GM12878 (cell line): ENCODE measurements at regions not wholly inside any gene's neighbourhood (a gene's known extent, or its start where the extent isn't known, plus 50 kb on each side); places are given as distances from the start of the nearest gene placed in this dataset.

ENCODE experiments used
- ATAC-seq: fragments of 200-7000 bp; cut with Tn5 transposase; 3 replicates; pipeline ENCODE4 v1.9.1; 2020; ENCODE audit warnings: mild to moderate bottlenecking, moderate library complexity
- BruUV-seq: library from RNA; stranded (reverse); fragments of 400-500 nt; replicated peaks from 2 replicates; lab custom pipeline; 2021; lab: Mats Ljungman, UMichigan
- CTCF ChIA-PET: fragments of 300-600 bp; sonication (Branson Sonifier 250); formaldehyde crosslinking; extraction: SDS; loops from one replicate; lab custom pipeline; 2021; ENCODE audit warnings: inconsistent platforms; lab: Yijun Ruan, JAX
- POLR2A ChIA-PET: fragments of 350-600 bp; formaldehyde crosslinking; extraction: SDS; loops from one replicate; lab custom pipeline; 2021; ENCODE audit warnings: inconsistent platforms; lab: Charles Lee
- RAD21 ChIA-PET: fragments of 300-600 bp; sonication (Branson Sonifier 250); formaldehyde crosslinking; loops from one replicate; lab custom pipeline; 2023; ENCODE audit warnings: antibody characterized with exemption; ENCODE audit not compliant: unreplicated experiment; lab: Charles Lee
- SMC1A ChIA-PET: fragments of 300-600 bp; sonication (Branson Sonifier 250); formaldehyde crosslinking; loops from one replicate; lab custom pipeline; 2023; ENCODE audit not compliant: unreplicated experiment, uncharacterized antibody; lab: Charles Lee
- DNase-seq: peaks from one replicate; pipeline ENCODE4 v3.0.0-alpha.2; 2011; ENCODE audit warnings: low read depth, low spot score
- FAIRE-seq: peaks from 3 replicates; lab custom pipeline; 2011; peaks lifted over from hg19 to GRCh38; lab: Jason Lieb, UNC
- H2AFZ ChIP-seq: 2 replicates; pipeline ENCODE4 v1.6.0; 2011; ENCODE audit warnings: low read depth, low read length, control low read depth; ENCODE audit not compliant: control insufficient read depth
- H3K27ac ChIP-seq: 2 replicates; pipeline ENCODE4 v1.5.1; 2011; ENCODE audit warnings: control low read depth; ENCODE audit not compliant: control insufficient read depth, insufficient read depth
- H3K27me3 ChIP-seq, 2 experiments: replicated peaks in 1 of 2; 2 replicates each; pipeline versions ENCODE4 v1.6.0 to v1.6.1; 2011; ENCODE audit warnings: low read length in 1 of 2; ENCODE audit not compliant: control insufficient read depth in 2 of 2, insufficient read depth in 2 of 2
- H3K36me3 ChIP-seq, 2 experiments: 2 replicates each; pipeline ENCODE4 v1.5.1; 2011; ENCODE audit warnings: low read length in 1 of 2; ENCODE audit not compliant: control insufficient read depth in 2 of 2, insufficient read depth in 2 of 2
- H3K4me1 ChIP-seq: 2 replicates; pipeline ENCODE4 v1.6.1; 2011; ENCODE audit warnings: mild to moderate bottlenecking, low read length, moderate library complexity, mixed read lengths; ENCODE audit not compliant: control insufficient read depth, insufficient read depth
- H3K4me2 ChIP-seq: 2 replicates; pipeline ENCODE4 v1.6.0; 2011; ENCODE audit warnings: control low read depth; ENCODE audit not compliant: control insufficient read depth, insufficient read depth
- H3K4me3 ChIP-seq: fragments of 200-600 bp; sonication (generic); 2 replicates; pipeline ENCODE4 v1.5.1; 2016
- H3K79me2 ChIP-seq: 2 replicates; pipeline ENCODE4 v1.6.0; 2011; ENCODE audit warnings: low read length; ENCODE audit not compliant: control insufficient read depth, insufficient read depth
- H3K9ac ChIP-seq: 2 replicates; pipeline ENCODE4 v1.8.0; 2011; ENCODE audit warnings: low read length, control low read depth, mixed read lengths; ENCODE audit not compliant: control insufficient read depth, insufficient read depth
- H3K9me3 ChIP-seq: replicated peaks from 3 replicates; pipeline ENCODE4 v1.5.1; 2011; ENCODE audit warnings: mild to moderate bottlenecking, low read length; ENCODE audit not compliant: control insufficient read depth, insufficient read depth
- H4K20me1 ChIP-seq: 2 replicates; pipeline ENCODE4 v1.6.0; 2011; ENCODE audit not compliant: control insufficient read depth, insufficient read depth
- CHD1 ChIP-seq: IDR thresholded peaks from 2 replicates; pipeline ENCODE4 v1.6.1; 2012; ENCODE audit warnings: low read depth, low read length, improper control_type of control experiment
- EP300 ChIP-seq, 2 experiments: fragments of 150-350 bp in 1 of 2; IDR thresholded peaks; 2 replicates each; pipeline ENCODE4 v1.6.1; 2011 to 2012; ENCODE audit warnings: low read depth in 2 of 2, low read length in 2 of 2, borderline replicate concordance in 1 of 2, improper control_type of control experiment in 1 of 2, inconsistent platforms in 1 of 2; ENCODE audit not compliant: control insufficient read depth in 1 of 2
- HSF1 ChIP-seq: fragments of 150-350 bp; IDR thresholded peaks from 2 replicates; pipeline ENCODE4 v1.6.1; 2014; ENCODE audit warnings: mild to moderate bottlenecking, low read depth, low read length
- MXI1 ChIP-seq: fragments of 150-350 bp; IDR thresholded peaks from 2 replicates; pipeline ENCODE4 v1.6.1; 2011; ENCODE audit warnings: low read depth, mild to moderate bottlenecking, inconsistent platforms, low read length, improper control_type of control experiment
- NBN ChIP-seq: fragments of 450-650 bp; IDR thresholded peaks from 2 replicates; pipeline ENCODE4 v1.6.1; 2016
- PBX3 ChIP-seq: IDR thresholded peaks from 2 replicates; pipeline ENCODE4 v1.6.1; 2011; ENCODE audit warnings: mild to moderate bottlenecking, low read depth, low read length, moderate library complexity; ENCODE audit not compliant: insufficient replicate concordance
- POLR2AphosphoS5 ChIP-seq: IDR thresholded peaks from 2 replicates; pipeline ENCODE4 v1.6.1; 2011; ENCODE audit warnings: mild to moderate bottlenecking, low read length, inconsistent platforms
- SKIL ChIP-seq: fragments of 450-650 bp; IDR thresholded peaks from 2 replicates; pipeline ENCODE4 v1.6.1; 2017; ENCODE audit warnings: mild to moderate bottlenecking, low read depth, inconsistent platforms; ENCODE audit not compliant: poor library complexity, severe bottlenecking
- SMAD5 ChIP-seq: IDR thresholded peaks from 2 replicates; pipeline ENCODE4 v1.6.1; 2016; ENCODE audit warnings: antibody characterized with exemption, low read depth
- ZNF217 ChIP-seq: fragments of 450-650 bp; IDR thresholded peaks from 2 replicates; pipeline ENCODE4 v1.6.1; 2017; ENCODE audit warnings: antibody characterized with exemption, mild to moderate bottlenecking
- ZNF592 ChIP-seq: fragments of 450-650 bp; IDR thresholded peaks from 2 replicates; pipeline ENCODE4 v1.6.1; 2017; ENCODE audit warnings: mild to moderate bottlenecking, moderate library complexity
- WGBS: methylation state at CpG from one replicate; pipeline ENCODE4 v1.1.6; 2016; ENCODE audit warnings: low lambda C conversion rate; ENCODE audit not compliant: insufficient replicate concordance, insufficient coverage; ENCODE audit errors: missing lambda C conversion rate; 5-methylcytosine and 5-hydroxymethylcytosine counted together
- in situ Hi-C: fragments of 300-500 bp; cut with MboI; formaldehyde crosslinking; loops from 9 replicates; pipeline ENCODE4 v1.14.3; 2018; ENCODE audit warnings: mixed read lengths
- intact Hi-C: fragments of 100-400 bp; cut with micrococcal nuclease; formaldehyde crosslinking; loops from one replicate; pipeline ENCODE4 v1.14.2; 2022; ENCODE audit not compliant: unreplicated experiment
- TF ChIP-seq, protein P1 (sequence below): fragments of 450-650 bp; IDR thresholded peaks from 2 replicates; pipeline ENCODE4 v1.6.1; 2018; ENCODE audit warnings: borderline replicate concordance, mild to moderate bottlenecking; ENCODE audit not compliant: partially characterized antibody

GRCh38 chr16:52386694-52387093, 160.2 kb downstream of the TOX3 start:
- H3K36me3 ChIP-seq: no peaks in the 10 kb centered on the region
- BruUV-seq: no TSS peak
- DNase-seq (no peak), FAIRE-seq (no peak), ATAC-seq (no peak)
- SMC1A ChIA-PET: no interaction called here
- H3K9ac ChIP-seq: no peak overlapping the region
- no peaks in the 10 kb centered on the region for H3K79me2 ChIP-seq
- H3K4me3 ChIP-seq: no peak overlapping the region
- CTCF ChIA-PET: interaction anchor here (1.2 kb wide), 1 partner anchor 195 kb away, joined by 5 read pairs; no protein-coding TSS in a partner anchor
- intact Hi-C loops (loop anchor here (10.0 kb wide), 2 partner anchors 62 to 182 kb away; no protein-coding TSS in a partner anchor), in situ Hi-C loops (no loop called here)
- no peaks in the 10 kb centered on the region for H3K9me3 ChIP-seq
- RAD21 ChIA-PET: no interaction called here
- no peaks in the 10 kb centered on the region for H3K4me1 ChIP-seq
- H3K27me3 ChIP-seq: no peaks in the 10 kb centered on the region
- no peak overlapping the region for H3K27ac ChIP-seq
- H3K4me2 ChIP-seq: no peak overlapping the region
- POLR2A ChIA-PET: no interaction called here
- 27% methylated on average over 3 of the region's 3 CpGs for WGBS
- H2AFZ ChIP-seq: no peak overlapping the region
- H4K20me1 ChIP-seq: no peaks in the 10 kb centered on the region
- no peak for TF ChIP-seq HSF1
- no peak for TF ChIP-seq PBX3
- no peak for TF ChIP-seq ZNF217
- no peak for TF ChIP-seq SMAD5
- no peak for TF ChIP-seq NBN
- TF ChIP-seq ZNF592: no peak
- TF ChIP-seq EP300 (IDR thresholded peaks at IDR 0.05; ENCODE audit: borderline replicate concordance in 1 of 2, control insufficient read depth in 1 of 2, low read depth in 2 of 2, low read length in 2 of 2): no peak
- TF ChIP-seq CHD1: no peak
- TF ChIP-seq, protein P1, sequence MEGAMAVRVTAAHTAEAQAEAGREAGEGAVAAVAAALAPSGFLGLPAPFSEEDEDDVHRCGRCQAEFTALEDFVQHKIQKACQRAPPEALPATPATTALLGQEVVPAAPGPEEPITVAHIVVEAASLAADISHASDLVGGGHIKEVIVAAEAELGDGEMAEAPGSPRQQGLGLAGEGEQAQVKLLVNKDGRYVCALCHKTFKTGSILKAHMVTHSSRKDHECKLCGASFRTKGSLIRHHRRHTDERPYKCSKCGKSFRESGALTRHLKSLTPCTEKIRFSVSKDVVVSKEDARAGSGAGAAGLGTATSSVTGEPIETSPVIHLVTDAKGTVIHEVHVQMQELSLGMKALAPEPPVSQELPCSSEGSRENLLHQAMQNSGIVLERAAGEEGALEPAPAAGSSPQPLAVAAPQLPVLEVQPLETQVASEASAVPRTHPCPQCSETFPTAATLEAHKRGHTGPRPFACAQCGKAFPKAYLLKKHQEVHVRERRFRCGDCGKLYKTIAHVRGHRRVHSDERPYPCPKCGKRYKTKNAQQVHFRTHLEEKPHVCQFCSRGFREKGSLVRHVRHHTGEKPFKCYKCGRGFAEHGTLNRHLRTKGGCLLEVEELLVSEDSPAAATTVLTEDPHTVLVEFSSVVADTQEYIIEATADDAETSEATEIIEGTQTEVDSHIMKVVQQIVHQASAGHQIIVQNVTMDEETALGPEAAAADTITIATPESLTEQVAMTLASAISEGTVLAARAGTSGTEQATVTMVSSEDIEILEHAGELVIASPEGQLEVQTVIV: no peak
- TF ChIP-seq POLR2AphosphoS5: no peak
- no peak for TF ChIP-seq SKIL
- no peak for TF ChIP-seq MXI1
